Activated naive CD4-positive, alpha-beta T cell (primary cell): ENCODE measurements at regions not wholly inside any gene's neighbourhood (a gene's known extent, or its start where the extent isn't known, plus 50 kb on each side); places are given as distances from the start of the nearest gene placed in this dataset.

ENCODE experiments used
- DNase-seq, 4 experiments: peaks; one replicate each; lab custom pipeline; 2025; lab: John Stamatoyannopoulos, UW

- no peak for DNase-seq
Measured at GRCh38 chr3:21801631-21802030, 50.6 kb upstream of the ZNF385D start.

GRCh38 chr3:21803604-21804003, 52.6 kb upstream of the ZNF385D start:
- no peak for DNase-seq

GRCh38 chr3:21804330-21804729, 53.3 kb upstream of the ZNF385D start:
- DNase-seq: no peak

DNA sequence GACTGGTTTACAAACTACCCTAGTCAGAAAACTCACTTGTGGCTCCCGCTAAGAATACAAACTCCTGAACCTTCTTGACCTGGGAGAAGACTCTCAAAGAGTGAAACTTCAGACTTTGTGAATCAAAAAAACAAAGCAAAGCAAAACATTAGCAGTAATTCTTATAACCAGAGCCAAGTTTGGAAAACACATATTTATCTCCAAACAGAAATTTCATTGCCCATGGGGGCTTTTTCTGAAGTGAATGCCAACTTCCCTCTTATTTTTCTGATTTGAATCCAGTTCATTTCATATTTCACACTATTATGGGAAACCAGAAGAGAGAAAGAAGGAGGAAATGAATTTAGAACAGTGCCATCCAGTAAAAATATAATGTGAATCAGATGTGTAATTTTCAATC, 55.7 kb upstream of the ZNF385D start:
- DNase-seq: no peak

DNA sequence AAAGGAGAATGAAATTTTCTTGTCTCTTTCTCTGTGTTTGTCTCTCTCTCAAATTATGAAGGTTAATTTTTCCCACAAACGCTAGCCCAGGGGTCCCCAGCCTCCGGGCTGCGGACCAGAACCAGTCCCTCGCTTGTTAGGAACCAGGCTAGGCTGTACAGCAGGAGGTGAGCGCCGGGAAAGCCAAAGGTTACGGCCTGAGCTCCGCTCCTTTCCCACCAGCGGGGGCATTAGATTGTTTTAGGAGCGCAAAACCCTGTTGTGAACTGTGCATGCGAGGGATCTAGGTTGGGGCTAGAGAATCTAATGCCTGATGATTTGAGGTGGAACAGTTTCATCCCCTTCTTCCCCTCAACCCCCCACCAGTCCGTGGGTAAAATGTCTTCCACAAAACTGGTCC, 74.7 kb upstream of the ZNF385D start:
- DNase-seq: no peak

DNA sequence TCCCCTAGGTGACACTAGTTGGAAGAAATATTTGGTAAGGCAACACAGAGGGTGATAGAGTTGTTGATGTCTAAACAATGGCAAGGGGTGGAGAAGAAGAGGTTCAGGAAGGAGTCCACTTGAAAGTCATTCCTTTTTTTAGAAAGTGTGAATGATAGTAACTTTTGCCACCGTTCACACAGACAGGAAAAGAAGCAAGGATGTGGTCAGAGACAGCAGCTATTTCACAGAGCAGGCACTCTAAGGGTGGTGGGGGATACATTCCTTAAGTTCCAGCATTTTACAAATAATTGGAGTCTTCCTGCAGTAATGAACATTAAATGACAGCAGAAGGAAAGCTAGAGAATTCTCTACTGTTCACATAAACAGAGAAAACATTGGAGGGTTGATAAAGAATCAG, 75.4 kb upstream of the ZNF385D start:
- DNase-seq: no peak

DNA sequence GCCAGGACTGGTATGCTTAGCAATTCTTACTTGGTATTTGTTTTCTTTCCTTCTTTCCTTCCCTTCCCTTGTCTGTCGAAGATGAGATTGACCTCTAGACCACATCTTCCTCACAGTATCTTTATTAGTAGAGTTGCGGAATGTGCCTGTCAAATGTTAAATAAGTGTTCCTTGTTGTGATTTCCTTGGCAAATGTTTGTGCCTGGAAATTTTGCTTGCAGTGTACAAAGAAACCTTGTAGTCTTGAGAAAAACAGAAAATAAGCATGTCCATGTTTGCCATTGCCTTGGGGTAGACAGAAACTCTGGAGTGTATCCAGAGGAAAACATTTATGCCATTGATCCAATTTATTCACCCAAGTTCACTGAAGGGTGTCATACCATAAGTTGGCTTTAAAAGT, 79.5 kb upstream of the ZNF385D start:
- no peak for DNase-seq

- no peak for DNase-seq
Measured at GRCh38 chr3:21835264-21835663, 84.3 kb upstream of the ZNF385D start.

DNA sequence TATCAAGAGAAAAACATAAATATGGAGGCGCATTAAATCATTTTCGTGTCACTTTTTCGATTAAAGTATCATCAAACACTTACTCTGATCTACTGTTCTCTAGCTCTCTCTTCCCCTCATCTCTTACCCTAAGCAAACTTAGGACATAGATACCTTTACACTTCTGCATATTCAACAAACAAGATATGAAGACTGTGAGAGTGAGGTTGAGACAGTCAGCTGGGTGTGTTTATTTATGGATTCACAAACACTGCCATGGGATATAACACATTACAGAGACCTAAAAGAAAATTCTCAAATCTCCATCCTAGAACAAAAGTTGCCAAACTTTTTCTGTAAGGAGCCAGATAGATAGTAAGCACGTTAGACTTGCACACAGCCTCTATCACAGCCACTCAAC, 85.2 kb upstream of the ZNF385D start:
- no peak for DNase-seq

- DNase-seq: no peak
Measured at GRCh38 chr3:21839176-21839575, 88.2 kb upstream of the ZNF385D start.

- no peak for DNase-seq
Measured at GRCh38 chr3:21839592-21839991, 88.6 kb upstream of the ZNF385D start.

- DNase-seq: no peak
Measured at GRCh38 chr3:21847005-21847404, 96.0 kb upstream of the ZNF385D start.

- DNase-seq: no peak
Measured at GRCh38 chr3:21859124-21860081, 108.4 kb upstream of the ZNF385D start.

DNA sequence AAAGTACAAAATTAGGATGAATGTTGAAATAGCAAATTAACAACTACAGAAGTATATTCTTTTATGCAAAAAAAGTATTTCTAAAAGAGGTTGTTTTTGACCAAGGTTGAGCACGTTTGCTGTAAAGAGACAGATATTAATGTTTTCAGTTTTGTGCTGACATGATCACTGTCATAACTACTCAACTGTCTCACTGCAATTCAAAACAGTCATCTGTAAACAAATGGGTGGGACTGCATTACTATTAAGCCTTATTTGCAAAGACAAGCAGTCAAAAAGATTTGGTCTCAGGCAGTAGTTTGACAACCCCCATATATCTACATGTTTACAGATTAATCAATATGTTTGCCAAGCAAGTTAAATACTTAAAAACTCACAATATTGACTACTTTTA, 109.1 kb upstream of the ZNF385D start:
- no peak for DNase-seq

DNA sequence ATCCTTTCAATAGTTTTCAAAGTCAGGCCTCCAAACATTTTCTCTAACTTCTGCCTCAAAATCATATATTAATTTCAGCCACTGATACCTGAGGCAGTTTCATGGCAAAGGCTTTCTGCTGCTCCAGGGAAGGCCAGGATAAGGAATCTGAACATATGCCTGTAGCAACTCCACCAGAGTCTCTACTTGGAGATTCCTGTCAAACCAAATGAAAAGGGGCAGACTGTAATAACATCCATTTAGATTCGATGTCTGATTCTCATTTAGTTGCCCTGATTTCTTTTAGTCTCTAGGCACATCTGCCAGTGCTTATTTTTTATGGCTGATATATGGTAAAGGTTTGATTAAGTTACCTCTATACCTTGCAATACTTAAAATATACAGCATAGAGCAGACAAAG, 109.6 kb upstream of the ZNF385D start:
- DNase-seq: no peak

DNA sequence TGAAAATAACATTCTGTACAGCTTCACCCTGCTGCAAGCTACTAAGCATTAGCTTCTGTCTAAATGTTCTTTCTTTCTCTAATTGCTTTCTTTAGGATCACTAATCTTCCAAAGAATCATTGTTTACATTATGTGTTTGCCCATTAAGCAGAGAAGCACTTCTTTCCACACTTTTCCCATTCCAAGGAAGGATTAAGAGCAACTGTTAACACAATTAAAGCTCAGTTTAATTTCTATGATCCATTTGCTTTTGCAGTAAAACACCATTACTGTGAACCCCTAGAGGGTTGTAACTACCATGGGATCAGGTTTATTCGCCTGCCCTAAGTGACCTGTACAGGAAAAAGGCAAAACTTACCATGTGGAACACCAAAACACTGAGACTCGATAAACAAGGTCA, 125.8 kb upstream of the ZNF385D start:
- DNase-seq: no peak

DNA sequence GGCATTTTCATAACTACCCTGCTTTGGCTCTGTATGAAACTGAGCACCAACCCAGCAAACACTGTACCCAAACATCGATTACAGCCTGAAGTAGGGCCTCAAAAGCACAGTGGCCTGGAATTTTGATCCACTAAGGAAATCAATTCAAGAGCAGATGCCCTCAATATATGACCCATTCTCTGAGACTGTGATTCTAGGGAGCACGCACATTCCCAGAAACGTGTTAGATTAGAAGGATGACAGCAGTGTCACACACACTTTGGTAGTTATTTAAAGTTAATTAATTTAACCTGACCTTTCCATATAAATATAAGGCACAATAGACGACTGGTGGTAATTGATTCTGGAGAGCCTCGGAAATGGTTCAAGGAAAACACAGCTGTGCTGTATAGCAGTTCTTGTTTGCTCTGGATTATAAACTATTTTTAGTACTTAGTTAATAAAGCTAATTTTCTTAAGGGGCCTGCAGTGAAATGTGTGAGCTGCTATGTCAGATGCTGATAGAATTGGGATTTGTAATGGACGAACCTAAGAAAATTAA, 126.3 kb upstream of the ZNF385D start:
- DNase-seq: no peak

GRCh38 chr3:21879184-21879886, 128.3 kb upstream of the ZNF385D start:
- DNase-seq: no peak

- DNase-seq: no peak
Measured at GRCh38 chr3:21888656-21889055, 137.6 kb upstream of the ZNF385D start.

GRCh38 chr3:21889166-21889565, 138.2 kb upstream of the ZNF385D start:
- no peak for DNase-seq

- DNase-seq: no peak
Measured at GRCh38 chr3:21892104-21892503, 141.1 kb upstream of the ZNF385D start.

DNA sequence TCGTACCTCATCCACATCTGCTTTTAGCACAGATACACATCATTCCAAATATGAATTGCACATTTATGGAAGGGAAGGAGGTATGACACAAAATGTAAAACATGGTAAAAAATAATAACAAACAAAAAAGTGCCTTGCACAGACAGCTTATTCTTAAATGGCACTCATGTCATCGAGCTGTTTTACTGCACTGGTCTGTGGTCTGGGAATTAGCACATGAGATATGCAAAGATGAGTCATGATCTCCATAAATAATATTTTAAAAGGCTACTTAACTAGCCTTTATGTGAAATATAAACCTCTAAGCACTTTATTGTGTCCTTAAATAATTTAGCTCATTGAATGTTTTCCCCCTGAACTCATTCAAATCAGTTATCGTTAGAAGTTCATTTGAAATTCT, 142.2 kb upstream of the ZNF385D start:
- no peak for DNase-seq
